A549 (cell line): ENCODE measurements at regions not wholly inside any gene's neighbourhood (a gene's known extent, or its start where the extent isn't known, plus 50 kb on each side); places are given as distances from the start of the nearest gene placed in this dataset.

ENCODE experiments used
- ATAC-seq, 2 experiments: fragments of 200-7000 bp in 1 of 2; fragments of >200 bp in 1 of 2; cut with Nextera tagmentation in 1 of 2; cut with Tn5 transposase in 1 of 2; 3 replicates each; pipeline versions ENCODE4 v1.8.0 to v1.9.1; 2018 to 2020; ENCODE audit warnings: mild to moderate bottlenecking in 1 of 2, moderate library complexity in 1 of 2
- CTCF ChIA-PET: fragments of 300-600 bp; sonication (Branson Sonifier 250); formaldehyde crosslinking; extraction: SDS; loops from one replicate; lab custom pipeline; 2021; ENCODE audit warnings: antibody characterized with exemption, inconsistent platforms; lab: Yijun Ruan, JAX
- POLR2A ChIA-PET: fragments of 350-600 bp; formaldehyde crosslinking; extraction: SDS; loops from one replicate; lab custom pipeline; 2021; ENCODE audit warnings: antibody characterized with exemption, inconsistent platforms; lab: Yijun Ruan, JAX
- DNase-seq, 2 experiments: peaks; one replicate each; pipeline versions ENCODE4 v3.0.0 to v3.0.0-alpha.2; 2011 to 2016; ENCODE audit warnings: low read depth in 1 of 2, low spot score in 1 of 2
- FAIRE-seq: peaks from 2 replicates; lab custom pipeline; 2011; peaks lifted over from hg19 to GRCh38; lab: Jason Lieb, UNC
- H3K27ac ChIP-seq, 2 experiments: fragments of >200 bp; sonication (Bioruptor Twin); formaldehyde crosslinking; 3 replicates each; pipeline ENCODE4 v1.5.1; 2016 to 2017
- H3K4me1 ChIP-seq: fragments of >200 bp; sonication (Bioruptor Twin); formaldehyde crosslinking; 3 replicates; pipeline ENCODE4 v1.6.1; 2016
- H3K4me2 ChIP-seq: fragments of >200 bp; sonication (Bioruptor Twin); formaldehyde crosslinking; 3 replicates; pipeline ENCODE4 v1.6.1; 2016
- H3K4me3 ChIP-seq: fragments of >200 bp; sonication (Bioruptor Twin); formaldehyde crosslinking; 3 replicates; pipeline ENCODE4 v1.5.1; 2016
- H3K9me3 ChIP-seq: fragments of >200 bp; sonication (Bioruptor Twin); formaldehyde crosslinking; 3 replicates; pipeline ENCODE4 v1.6.1; 2016
- BHLHE40 ChIP-seq: IDR thresholded peaks from 2 replicates; pipeline ENCODE4 v1.6.1; 2012; ENCODE audit warnings: low read depth, low read length, inconsistent platforms
- CBX2 ChIP-seq: fragments of 200-600 bp; sonication (generic); IDR thresholded peaks from 2 replicates; pipeline ENCODE4 v1.6.1; 2016; ENCODE audit warnings: low read depth, mild to moderate bottlenecking, borderline replicate concordance
- CBX8 ChIP-seq: fragments of 200-600 bp; sonication (generic); IDR thresholded peaks from 2 replicates; pipeline ENCODE4 v1.6.1; 2016
- CEBPB ChIP-seq, 2 experiments: fragments of >200 bp in 1 of 2; sonication (Bioruptor Twin) in 1 of 2; formaldehyde crosslinking in 1 of 2; IDR thresholded peaks; 2 replicates each; pipeline ENCODE4 v1.6.1; 2012 to 2016
- CHD2 ChIP-seq: fragments of 150-350 bp; IDR thresholded peaks from 2 replicates; pipeline ENCODE4 v1.6.1; 2014; ENCODE audit warnings: low read length; ENCODE audit not compliant: partially characterized antibody
- CHD4 ChIP-seq: fragments of 200-600 bp; sonication (generic); IDR thresholded peaks from 2 replicates; pipeline ENCODE4 v1.6.1; 2016; ENCODE audit warnings: antibody characterized with exemption, mild to moderate bottlenecking, borderline replicate concordance
- EP300 ChIP-seq, 2 experiments: fragments of >200 bp; sonication (Bioruptor Twin); formaldehyde crosslinking; IDR thresholded peaks; 2 replicates in 1 of 2; 3 replicates in 1 of 2; pipeline ENCODE4 v1.6.1; 2016 to 2017
- FOSL2 ChIP-seq, 2 experiments: fragments of 450-650 bp in 1 of 2; fragments of >200 bp in 1 of 2; sonication (Bioruptor Twin) in 1 of 2; formaldehyde crosslinking; IDR thresholded peaks; 2 replicates each; pipeline versions ENCODE4 v1.5.0 to v1.6.1; 2016 to 2020; ENCODE audit warnings: mild to moderate bottlenecking in 1 of 2, moderate library complexity in 1 of 2
- FOXS1 ChIP-seq: fragments of 250-450 bp; sonication (Bioruptor Pico); IDR thresholded peaks from 2 replicates; pipeline ENCODE4 v1.5.0; 2020; ENCODE audit warnings: mild to moderate bottlenecking, moderate library complexity
- HOXB13 ChIP-seq: fragments of 250-450 bp; sonication (Bioruptor Pico); IDR thresholded peaks from 2 replicates; pipeline ENCODE4 v1.5.0; 2020; ENCODE audit warnings: low read depth, mild to moderate bottlenecking, moderate library complexity
- HOXB5 ChIP-seq: fragments of 250-450 bp; sonication (Bioruptor Pico); IDR thresholded peaks from 2 replicates; pipeline ENCODE4 v1.5.0; 2020; ENCODE audit warnings: mild to moderate bottlenecking, moderate library complexity
- MAFK ChIP-seq: fragments of 450-650 bp; IDR thresholded peaks from 2 replicates; pipeline ENCODE4 v1.6.1; 2014; ENCODE audit not compliant: partially characterized antibody
- NR3C1 ChIP-seq: fragments of >200 bp; sonication (Bioruptor Twin); formaldehyde crosslinking; IDR thresholded peaks from 3 replicates; pipeline ENCODE4 v1.6.1; 2017
- RCOR1 ChIP-seq: fragments of 150-350 bp; IDR thresholded peaks from 2 replicates; pipeline ENCODE4 v1.6.1; 2014; ENCODE audit warnings: antibody characterized with exemption, low read length, low read depth
- RFX5 ChIP-seq: fragments of 450-650 bp; IDR thresholded peaks from 2 replicates; pipeline ENCODE4 v1.7.1; 2014; ENCODE audit warnings: antibody characterized with exemption, mild to moderate bottlenecking, moderate library complexity
- RNF2 ChIP-seq: fragments of 200-600 bp; sonication (generic); IDR thresholded peaks from 2 replicates; pipeline ENCODE4 v1.6.1; 2016; ENCODE audit warnings: low read depth, mild to moderate bottlenecking, antibody characterized with exemption, moderate library complexity, borderline replicate concordance
- SMC3 ChIP-seq: fragments of >200 bp; sonication (Bioruptor Twin); formaldehyde crosslinking; IDR thresholded peaks from 3 replicates; pipeline ENCODE4 v1.6.1; 2018; ENCODE audit warnings: inconsistent platforms
- TFCP2L1 ChIP-seq: fragments of 250-450 bp; sonication (Bioruptor Pico); IDR thresholded peaks from 2 replicates; pipeline ENCODE4 v1.5.0; 2021; ENCODE audit warnings: mild to moderate bottlenecking
- ZC3H11A ChIP-seq: fragments of 450-650 bp; IDR thresholded peaks from 2 replicates; pipeline ENCODE4 v1.6.1; 2014; ENCODE audit warnings: antibody characterized with exemption, mild to moderate bottlenecking
- ZSCAN20 ChIP-seq: fragments of 250-450 bp; sonication (Bioruptor Pico); IDR thresholded peaks from 2 replicates; pipeline ENCODE4 v1.8.0; 2022; ENCODE audit warnings: mild to moderate bottlenecking, moderate library complexity
- WGBS: methylation state at CpG from one replicate; pipeline ENCODE4 v1.1.6; 2017; ENCODE audit errors: missing lambda C conversion rate; 5-methylcytosine and 5-hydroxymethylcytosine counted together
- TF ChIP-seq, protein P1 (sequence below): IDR thresholded peaks from 2 replicates; pipeline ENCODE4 v1.6.1; 2012; ENCODE audit warnings: low read depth, borderline replicate concordance
- TF ChIP-seq, protein P2 (sequence below): fragments of 150-350 bp; IDR thresholded peaks from 2 replicates; pipeline ENCODE4 v1.6.1; 2014; ENCODE audit warnings: low read depth, mild to moderate bottlenecking, low read length
- TF ChIP-seq, protein P3 (sequence below): IDR thresholded peaks from 2 replicates; pipeline ENCODE4 v1.6.1; 2012
- TF ChIP-seq, protein P4 (sequence below): fragments of >200 bp; sonication (Bioruptor Twin); formaldehyde crosslinking; IDR thresholded peaks from 2 replicates; pipeline ENCODE4 v1.6.1; 2016
- TF ChIP-seq, protein P5 (sequence below): fragments of >200 bp; sonication (Bioruptor Twin); formaldehyde crosslinking; IDR thresholded peaks from 3 replicates; pipeline ENCODE4 v1.5.1; 2016

DNA sequence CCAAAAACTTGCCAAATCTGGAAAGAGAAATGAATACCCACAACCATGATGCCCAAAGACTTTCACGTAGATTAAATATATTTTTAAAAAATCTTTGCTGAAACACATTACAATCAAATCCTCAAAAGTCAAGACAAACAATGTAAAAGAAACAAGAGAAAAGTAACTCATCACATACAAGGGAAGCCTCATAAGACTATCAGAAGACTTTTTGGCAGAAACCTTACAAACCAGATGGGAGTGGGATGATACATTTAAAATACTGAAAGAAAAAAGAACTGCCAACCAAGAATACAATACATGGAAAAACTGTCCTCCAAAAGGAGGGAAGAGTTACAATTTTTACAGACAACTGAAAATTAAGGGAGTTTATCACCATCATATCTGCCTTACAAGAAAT is 319.0 kb upstream of the INTU start:
- H3K27ac ChIP-seq, result no peak overlapping the region
- no peak for ATAC-seq
- no peak overlapping the region for H3K4me3 ChIP-seq
- ChIA-PET POLR2A (no interaction called here), CTCF (no interaction called here)
- no peak for DNase-seq
- no peak for TF ChIP-seq HOXB5 (CRISPR knock-in tag)
- TF ChIP-seq NR3C1, result no peak
- TF ChIP-seq FOXS1 (CRISPR knock-in tag), result no peak
- no peak for TF ChIP-seq CHD2
- TF ChIP-seq EP300 (IDR thresholded peaks at IDR 0.05), result no peak
- TF ChIP-seq, protein P1, sequence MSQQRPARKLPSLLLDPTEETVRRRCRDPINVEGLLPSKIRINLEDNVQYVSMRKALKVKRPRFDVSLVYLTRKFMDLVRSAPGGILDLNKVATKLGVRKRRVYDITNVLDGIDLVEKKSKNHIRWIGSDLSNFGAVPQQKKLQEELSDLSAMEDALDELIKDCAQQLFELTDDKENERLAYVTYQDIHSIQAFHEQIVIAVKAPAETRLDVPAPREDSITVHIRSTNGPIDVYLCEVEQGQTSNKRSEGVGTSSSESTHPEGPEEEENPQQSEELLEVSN, result no peak
- TF ChIP-seq, protein P2, sequence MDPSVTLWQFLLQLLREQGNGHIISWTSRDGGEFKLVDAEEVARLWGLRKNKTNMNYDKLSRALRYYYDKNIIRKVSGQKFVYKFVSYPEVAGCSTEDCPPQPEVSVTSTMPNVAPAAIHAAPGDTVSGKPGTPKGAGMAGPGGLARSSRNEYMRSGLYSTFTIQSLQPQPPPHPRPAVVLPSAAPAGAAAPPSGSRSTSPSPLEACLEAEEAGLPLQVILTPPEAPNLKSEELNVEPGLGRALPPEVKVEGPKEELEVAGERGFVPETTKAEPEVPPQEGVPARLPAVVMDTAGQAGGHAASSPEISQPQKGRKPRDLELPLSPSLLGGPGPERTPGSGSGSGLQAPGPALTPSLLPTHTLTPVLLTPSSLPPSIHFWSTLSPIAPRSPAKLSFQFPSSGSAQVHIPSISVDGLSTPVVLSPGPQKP, result no peak
- TF ChIP-seq TFCP2L1 (CRISPR knock-in tag), result no peak
- TF ChIP-seq RCOR1, result no peak
- no peak for TF ChIP-seq CHD4
- TF ChIP-seq HOXB13 (CRISPR knock-in tag), result no peak
- no peak for TF ChIP-seq BHLHE40
- TF ChIP-seq FOSL2 (IDR thresholded peaks at IDR 0.05), result no peak
- no peak for TF ChIP-seq FOSL2 (CRISPR knock-in tag; IDR thresholded peaks at IDR 0.05)
- TF ChIP-seq, protein P3, sequence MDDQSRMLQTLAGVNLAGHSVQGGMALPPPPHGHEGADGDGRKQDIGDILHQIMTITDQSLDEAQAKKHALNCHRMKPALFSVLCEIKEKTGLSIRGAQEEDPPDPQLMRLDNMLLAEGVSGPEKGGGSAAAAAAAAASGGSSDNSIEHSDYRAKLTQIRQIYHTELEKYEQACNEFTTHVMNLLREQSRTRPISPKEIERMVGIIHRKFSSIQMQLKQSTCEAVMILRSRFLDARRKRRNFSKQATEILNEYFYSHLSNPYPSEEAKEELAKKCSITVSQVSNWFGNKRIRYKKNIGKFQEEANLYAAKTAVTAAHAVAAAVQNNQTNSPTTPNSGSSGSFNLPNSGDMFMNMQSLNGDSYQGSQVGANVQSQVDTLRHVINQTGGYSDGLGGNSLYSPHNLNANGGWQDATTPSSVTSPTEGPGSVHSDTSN, result no peak
- TF ChIP-seq SMC3, result no peak
- no peak for TF ChIP-seq CBX2
- no peak for TF ChIP-seq ZSCAN20 (CRISPR knock-in tag)
- WGBS, result 0% methylated on average over 1 of the region's 1 CpG
- H3K9me3 ChIP-seq, result no peaks in the 10 kb centered on the region
- no peaks in the 10 kb centered on the region for H3K4me1 ChIP-seq
- no peak overlapping the region for H3K4me2 ChIP-seq
- FAIRE-seq, result no peak

DNA sequence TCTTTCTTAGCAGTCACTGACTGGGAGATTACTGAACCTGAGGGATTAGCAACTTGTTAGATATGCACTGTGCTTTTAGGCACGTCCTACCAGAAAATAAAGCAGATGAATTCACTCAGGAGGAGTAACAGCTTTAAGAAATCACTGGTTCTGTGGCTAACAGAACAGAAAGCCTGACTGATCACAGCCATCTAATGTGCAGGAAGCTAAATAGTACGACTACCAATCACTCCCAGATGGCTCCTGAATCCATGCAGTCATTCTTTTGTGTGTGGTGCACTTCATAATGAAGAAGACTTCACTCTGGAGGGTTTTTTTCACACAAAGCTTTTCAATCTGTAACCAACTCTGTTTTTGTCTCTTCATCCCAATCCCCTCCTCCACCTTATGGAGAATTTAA is 305.3 kb upstream of the INTU start:
- Histone ChIP-seq H3K4me2 (no peak overlapping the region), H3K9me3 (no peaks in the 10 kb centered on the region), H3K4me1 (no peaks in the 10 kb centered on the region), H3K4me3 (no peak overlapping the region), H3K27ac (no peak overlapping the region)
- no peak for FAIRE-seq
- DNase-seq, result no peak
- ChIA-PET CTCF (no interaction called here), POLR2A (no interaction called here)
- TF ChIP-seq CBX8 (no peak), RFX5 (no peak), FOSL2 (IDR thresholded peaks at IDR 0.05) (no peak), FOSL2 (CRISPR knock-in tag; IDR thresholded peaks at IDR 0.05) (no peak), CEBPB (IDR thresholded peaks at IDR 0.05) (no peak), RNF2 (no peak), MAFK (no peak), ZC3H11A (no peak)
- TF ChIP-seq, protein P4, sequence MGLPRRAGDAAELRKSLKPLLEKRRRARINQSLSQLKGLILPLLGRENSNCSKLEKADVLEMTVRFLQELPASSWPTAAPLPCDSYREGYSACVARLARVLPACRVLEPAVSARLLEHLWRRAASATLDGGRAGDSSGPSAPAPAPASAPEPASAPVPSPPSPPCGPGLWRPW, result no peak
- TF ChIP-seq, protein P5, sequence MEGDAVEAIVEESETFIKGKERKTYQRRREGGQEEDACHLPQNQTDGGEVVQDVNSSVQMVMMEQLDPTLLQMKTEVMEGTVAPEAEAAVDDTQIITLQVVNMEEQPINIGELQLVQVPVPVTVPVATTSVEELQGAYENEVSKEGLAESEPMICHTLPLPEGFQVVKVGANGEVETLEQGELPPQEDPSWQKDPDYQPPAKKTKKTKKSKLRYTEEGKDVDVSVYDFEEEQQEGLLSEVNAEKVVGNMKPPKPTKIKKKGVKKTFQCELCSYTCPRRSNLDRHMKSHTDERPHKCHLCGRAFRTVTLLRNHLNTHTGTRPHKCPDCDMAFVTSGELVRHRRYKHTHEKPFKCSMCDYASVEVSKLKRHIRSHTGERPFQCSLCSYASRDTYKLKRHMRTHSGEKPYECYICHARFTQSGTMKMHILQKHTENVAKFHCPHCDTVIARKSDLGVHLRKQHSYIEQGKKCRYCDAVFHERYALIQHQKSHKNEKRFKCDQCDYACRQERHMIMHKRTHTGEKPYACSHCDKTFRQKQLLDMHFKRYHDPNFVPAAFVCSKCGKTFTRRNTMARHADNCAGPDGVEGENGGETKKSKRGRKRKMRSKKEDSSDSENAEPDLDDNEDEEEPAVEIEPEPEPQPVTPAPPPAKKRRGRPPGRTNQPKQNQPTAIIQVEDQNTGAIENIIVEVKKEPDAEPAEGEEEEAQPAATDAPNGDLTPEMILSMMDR, result no peak
- TF ChIP-seq, protein P1, result no peak
- ATAC-seq, result no peak
- WGBS, result 0% methylated on average over 2 of the region's 2 CpGs
